Fibroblast of lung (primary cell): ENCODE measurements at regions not wholly inside any gene's neighbourhood (a gene's known extent, or its start where the extent isn't known, plus 50 kb on each side); places are given as distances from the start of the nearest gene placed in this dataset.

Source experiments
- EZH2 ChIP-seq: IDR thresholded peaks from 2 replicates; pipeline ENCODE4 v1.5.1; 2012; ENCODE audit warnings: low read length, control low read depth, mild to moderate bottlenecking; ENCODE audit errors: missing control alignments
- TF ChIP-seq, protein P1 (sequence below), 2 donors: IDR thresholded peaks in 1 of 2; conservative IDR thresholded peaks in 1 of 2; 1 replicate in 1 of 2; 2 replicates in 1 of 2; pipeline ENCODE4 v1.5.1; 2011 to 2012; ENCODE audit warnings: low read length in 2 of 2, control low read depth in 1 of 2, inconsistent platforms in 1 of 2, low read depth in 1 of 2, mild to moderate bottlenecking in 1 of 2

DNA sequence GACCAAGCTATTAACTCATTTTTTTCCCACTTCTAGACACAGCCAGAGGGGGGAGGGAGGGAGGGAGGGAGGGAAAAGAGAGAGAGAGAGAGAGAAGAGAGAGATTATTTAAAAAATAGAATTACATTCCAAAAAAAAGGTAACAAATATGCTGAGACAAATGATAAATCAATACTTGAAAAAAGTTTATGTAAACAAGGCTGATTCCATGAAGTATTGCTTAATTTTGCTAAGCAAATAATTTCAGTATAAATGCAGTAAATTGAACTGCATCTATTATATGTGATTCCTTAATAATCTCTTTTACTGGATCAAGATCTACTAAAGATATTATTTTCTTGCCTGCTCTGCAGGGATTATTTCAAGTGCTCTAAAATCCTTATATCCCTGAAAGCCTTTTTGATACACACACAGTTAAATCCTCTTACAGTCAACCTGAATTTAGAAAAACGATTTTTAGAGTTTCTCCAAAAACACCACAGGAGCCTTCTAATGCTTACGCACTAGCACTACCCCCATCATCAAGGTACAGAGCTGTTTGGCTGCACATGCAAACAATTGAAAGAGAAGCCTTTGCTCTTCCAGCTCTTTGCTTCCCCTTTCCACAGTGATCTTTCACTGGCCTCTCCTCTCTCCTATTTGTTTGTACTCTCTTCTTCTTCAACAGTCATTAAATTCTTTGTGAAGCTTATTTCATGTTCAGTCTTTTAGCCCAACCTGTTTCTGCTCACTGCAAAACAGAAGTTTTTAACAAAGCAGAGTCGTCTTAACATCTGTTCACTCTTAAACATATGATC is 426.3 kb upstream of the FAM241A start:
- TF ChIP-seq, protein P1, sequence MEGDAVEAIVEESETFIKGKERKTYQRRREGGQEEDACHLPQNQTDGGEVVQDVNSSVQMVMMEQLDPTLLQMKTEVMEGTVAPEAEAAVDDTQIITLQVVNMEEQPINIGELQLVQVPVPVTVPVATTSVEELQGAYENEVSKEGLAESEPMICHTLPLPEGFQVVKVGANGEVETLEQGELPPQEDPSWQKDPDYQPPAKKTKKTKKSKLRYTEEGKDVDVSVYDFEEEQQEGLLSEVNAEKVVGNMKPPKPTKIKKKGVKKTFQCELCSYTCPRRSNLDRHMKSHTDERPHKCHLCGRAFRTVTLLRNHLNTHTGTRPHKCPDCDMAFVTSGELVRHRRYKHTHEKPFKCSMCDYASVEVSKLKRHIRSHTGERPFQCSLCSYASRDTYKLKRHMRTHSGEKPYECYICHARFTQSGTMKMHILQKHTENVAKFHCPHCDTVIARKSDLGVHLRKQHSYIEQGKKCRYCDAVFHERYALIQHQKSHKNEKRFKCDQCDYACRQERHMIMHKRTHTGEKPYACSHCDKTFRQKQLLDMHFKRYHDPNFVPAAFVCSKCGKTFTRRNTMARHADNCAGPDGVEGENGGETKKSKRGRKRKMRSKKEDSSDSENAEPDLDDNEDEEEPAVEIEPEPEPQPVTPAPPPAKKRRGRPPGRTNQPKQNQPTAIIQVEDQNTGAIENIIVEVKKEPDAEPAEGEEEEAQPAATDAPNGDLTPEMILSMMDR (conservative IDR thresholded peaks at IDR 0.05 in 1 of 2, IDR thresholded peaks at IDR 0.05 in 1 of 2; ENCODE audit: low read depth in 1 of 2, low read length in 2 of 2): no peak
- no peak for TF ChIP-seq EZH2
